Caco-2 (cell line): ENCODE measurements at regions not wholly inside any gene's neighbourhood (a gene's known extent, or its start where the extent isn't known, plus 50 kb on each side); places are given as distances from the start of the nearest gene placed in this dataset.

Source experiments
- BruUV-seq: library from RNA; stranded (reverse); fragments of 400-500 nt; replicated peaks from 2 replicates; lab custom pipeline; 2021; lab: Mats Ljungman, UMichigan
- CTCF ChIA-PET: fragments of 300-600 bp; sonication (Branson Sonifier 250); formaldehyde crosslinking; loops from one replicate; lab custom pipeline; 2022; ENCODE audit warnings: antibody characterized with exemption; lab: Charles Lee
- POLR2A ChIA-PET: fragments of 300-600 bp; sonication (Branson Sonifier 250); formaldehyde crosslinking; loops from one replicate; lab custom pipeline; 2022; ENCODE audit warnings: antibody characterized with exemption; lab: Charles Lee
- DNase-seq, 2 experiments: peaks; one replicate each; pipeline versions ENCODE4 v3.0.0 to v3.0.0-alpha.2; 2020 to 2022
- H3K27me3 ChIP-seq: replicated peaks from 2 replicates; pipeline ENCODE4 v1.6.0; 2011; ENCODE audit warnings: low read length; ENCODE audit not compliant: control insufficient read depth, insufficient read depth
- H3K36me3 ChIP-seq: 2 replicates; pipeline ENCODE4 v1.5.1; 2011; ENCODE audit warnings: low read length; ENCODE audit not compliant: control insufficient read depth, insufficient read depth
- H3K4me1 ChIP-seq: fragments of 250-450 bp; sonication (Bioruptor Pico); 2 replicates; pipeline ENCODE4 v1.5.1; 2020; ENCODE audit warnings: mild to moderate bottlenecking
- H3K4me3 ChIP-seq: 2 replicates; pipeline ENCODE4 v1.5.1; 2011; ENCODE audit warnings: low read depth, mild to moderate bottlenecking, control low read depth, low read length
- H3K9me3 ChIP-seq: fragments of 250-450 bp; sonication (Bioruptor Pico); 2 replicates; pipeline ENCODE4 v1.5.1; 2020; ENCODE audit warnings: mild to moderate bottlenecking, moderate library complexity
- H3K27ac Mint-ChIP-seq: one replicate; pipeline ENCODE4 v1.8.0; 2022; ENCODE audit warnings: mixed read lengths; ENCODE audit not compliant: unreplicated experiment
- H3K27me3 Mint-ChIP-seq: one replicate; pipeline ENCODE4 v1.8.0; 2022; ENCODE audit warnings: mixed read lengths; ENCODE audit not compliant: insufficient read depth, unreplicated experiment
- H3K36me3 Mint-ChIP-seq: one replicate; pipeline ENCODE4 v1.8.0; 2022; ENCODE audit warnings: mild to moderate bottlenecking, mixed read lengths; ENCODE audit not compliant: insufficient read depth, unreplicated experiment
- H3K4me1 Mint-ChIP-seq: one replicate; pipeline ENCODE4 v1.8.0; 2022; ENCODE audit warnings: low read depth, mixed read lengths; ENCODE audit not compliant: unreplicated experiment
- H3K4me3 Mint-ChIP-seq: one replicate; pipeline ENCODE4 v1.8.0; 2022; ENCODE audit warnings: mild to moderate bottlenecking, moderate library complexity, mixed read lengths; ENCODE audit not compliant: unreplicated experiment
- H3K9me3 Mint-ChIP-seq: one replicate; pipeline ENCODE4 v1.8.0; 2022; ENCODE audit warnings: mixed read lengths; ENCODE audit not compliant: unreplicated experiment
- CTCF ChIP-seq, 2 experiments: fragments of 200-600 bp in 1 of 2; IDR thresholded peaks; 1 replicate in 1 of 2; 2 replicates in 1 of 2; pipeline versions ENCODE4 v1.5.1 to v1.8.0; 2011 to 2022; ENCODE audit warnings: antibody characterized with exemption in 1 of 2, control low read depth in 1 of 2, inconsistent platforms in 1 of 2, low read depth in 1 of 2, low read length in 1 of 2, mild to moderate bottlenecking in 1 of 2, moderate library complexity in 1 of 2; ENCODE audit not compliant: insufficient read depth in 1 of 2, severe bottlenecking in 1 of 2, unreplicated experiment in 1 of 2
- intact Hi-C: fragments of 100-400 bp; cut with micrococcal nuclease; formaldehyde crosslinking; loops from one replicate; pipeline ENCODE4 v1.10.0; 2022; ENCODE audit not compliant: unreplicated experiment

- DNase-seq, result no peak
- H3K4me3 ChIP-seq, result no peak overlapping the region
- H3K4me3 Mint-ChIP-seq, result no peak overlapping the region
- H3K27me3 Mint-ChIP-seq, result no peaks in the 10 kb centered on the region
- no peaks in the 10 kb centered on the region for H3K27me3 ChIP-seq
- POLR2A ChIA-PET, result no interaction called here
- CTCF ChIA-PET, result no interaction called here
- no peak for TF ChIP-seq CTCF (IDR thresholded peaks at IDR 0.05; ENCODE audit: insufficient read depth in 1 of 2, low read depth in 1 of 2, low read length in 1 of 2, severe bottlenecking in 1 of 2, unreplicated experiment in 1 of 2)
- no peaks in the 10 kb centered on the region for H3K36me3 ChIP-seq
- H3K36me3 Mint-ChIP-seq, result no peaks in the 10 kb centered on the region
- peaks cover 12% of the 10 kb centered on the region for H3K4me1 ChIP-seq
- intact Hi-C loops, result no loop called here
- no peak overlapping the region for H3K27ac Mint-ChIP-seq
- peaks cover 9% of the 10 kb centered on the region; the same call in 1 of the 2 replicates for H3K9me3 ChIP-seq
- H3K4me1 Mint-ChIP-seq, result peaks cover 12% of the 10 kb centered on the region
- BruUV-seq, result no TSS peak
- H3K9me3 Mint-ChIP-seq, result no peaks in the 10 kb centered on the region
Observed at GRCh38 chr17:73783382-73783766, 139.1 kb upstream of the SDK2 start.

- Mint-ChIP-seq H3K27me3 (no peaks in the 10 kb centered on the region), H3K9me3 (no peaks in the 10 kb centered on the region), H3K36me3 (no peaks in the 10 kb centered on the region), H3K4me3 (no peak overlapping the region), H3K27ac (peak overlapping the region; percentile 45), H3K4me1 (peaks cover 12% of the 10 kb centered on the region)
- TF ChIP-seq CTCF (IDR thresholded peaks at IDR 0.05; ENCODE audit: insufficient read depth in 1 of 2, low read depth in 1 of 2, low read length in 1 of 2, severe bottlenecking in 1 of 2, unreplicated experiment in 1 of 2), result no peak
- Histone ChIP-seq H3K9me3 (peaks cover 7% of the 10 kb centered on the region; the same call in 1 of the 2 replicates), H3K36me3 (no peaks in the 10 kb centered on the region), H3K4me3 (no peak overlapping the region), H3K4me1 (peaks cover 12% of the 10 kb centered on the region), H3K27me3 (no peaks in the 10 kb centered on the region)
- no peak for DNase-seq
- CTCF ChIA-PET, result interaction anchor here (0.5 kb wide), 1 partner anchor 39 kb away, joined by 3 read pairs; no protein-coding TSS in a partner anchor
- POLR2A ChIA-PET, result no interaction called here
- BruUV-seq, result no TSS peak
- intact Hi-C loops, result no loop called here
Observed at GRCh38 chr17:73783945-73784603, 139.8 kb upstream of the SDK2 start.

GRCh38 chr17:73785496-73785895 lies 141.3 kb upstream of the SDK2 start:
- Mint-ChIP-seq H3K4me1 (peaks cover 12% of the 10 kb centered on the region), H3K36me3 (no peaks in the 10 kb centered on the region), H3K27ac (no peak overlapping the region), H3K9me3 (no peaks in the 10 kb centered on the region), H3K27me3 (no peaks in the 10 kb centered on the region), H3K4me3 (no peak overlapping the region)
- Histone ChIP-seq H3K4me1 (peaks cover 12% of the 10 kb centered on the region), H3K9me3 (no peaks in the 10 kb centered on the region), H3K36me3 (no peaks in the 10 kb centered on the region), H3K4me3 (no peak overlapping the region), H3K27me3 (no peaks in the 10 kb centered on the region)
- DNase-seq, result peak in 1 of 2 experiments; percentile 5
- POLR2A ChIA-PET, result no interaction called here
- no peak for TF ChIP-seq CTCF (IDR thresholded peaks at IDR 0.05; ENCODE audit: insufficient read depth in 1 of 2, low read depth in 1 of 2, low read length in 1 of 2, severe bottlenecking in 1 of 2, unreplicated experiment in 1 of 2)
- CTCF ChIA-PET, result interaction anchor here (0.5 to 1.6 kb wide), 4 partner anchors 10 to 567 kb away, joined by 3 to 4 read pairs (median 4); no protein-coding TSS in a partner anchor
- no TSS peak for BruUV-seq
- intact Hi-C loops, result no loop called here
